ENCODE measurements at regions not wholly inside any gene's neighbourhood (a gene's known extent, or its start where the extent isn't known, plus 50 kb on each side); places are given as distances from the start of the nearest gene placed in this dataset.

DNA sequence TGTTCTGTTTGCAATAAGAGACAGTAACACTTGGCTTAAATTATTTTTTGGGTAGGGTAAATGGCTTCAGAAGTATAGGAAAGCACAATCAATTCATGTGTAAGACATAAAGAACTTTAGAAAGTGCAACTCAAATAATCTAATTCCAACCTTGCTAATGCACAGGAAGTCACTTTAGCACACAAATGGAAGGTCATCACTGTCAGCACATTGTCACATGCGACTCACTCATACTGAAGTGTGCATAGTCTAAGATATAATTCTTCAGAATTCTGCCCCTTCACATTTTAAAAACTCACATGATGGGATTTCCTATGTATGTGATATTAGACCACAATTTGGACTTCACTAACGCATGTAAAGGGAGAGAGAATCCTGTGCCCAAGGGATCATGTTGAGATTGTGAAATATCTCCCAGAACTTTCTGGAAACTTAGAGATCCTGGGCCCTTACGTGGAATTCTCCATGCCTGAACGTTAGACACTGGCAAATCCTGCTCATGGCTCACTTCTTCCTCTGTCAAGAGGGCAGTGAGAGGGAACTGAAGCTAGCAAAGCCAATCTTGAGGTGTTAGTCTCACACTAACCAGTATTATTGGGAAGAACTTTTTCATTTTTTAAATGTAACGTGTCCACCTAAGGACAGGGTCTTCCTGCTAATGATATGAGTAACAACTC is 403.2 kb upstream of the PTGER4 start:
- Mint-ChIP-seq H3K27ac (ENCODE audit: low read depth, unreplicated experiment) (no peak overlapping the region), H3K36me3 (ENCODE audit: insufficient read depth, unreplicated experiment) (no peaks in the 10 kb centered on the region), H3K4me1 (ENCODE audit: insufficient read depth, unreplicated experiment) (peaks cover 5% of the 10 kb centered on the region), H3K4me3 (ENCODE audit: unreplicated experiment) (no peak overlapping the region), H3K9me3 (ENCODE audit: unreplicated experiment) (no peaks in the 10 kb centered on the region), H3K27me3 (ENCODE audit: insufficient read depth, unreplicated experiment) (no peaks in the 10 kb centered on the region)
- DNase-seq (ENCODE audit: unreplicated experiment), result no peak
- TF ChIP-seq, protein P1, sequence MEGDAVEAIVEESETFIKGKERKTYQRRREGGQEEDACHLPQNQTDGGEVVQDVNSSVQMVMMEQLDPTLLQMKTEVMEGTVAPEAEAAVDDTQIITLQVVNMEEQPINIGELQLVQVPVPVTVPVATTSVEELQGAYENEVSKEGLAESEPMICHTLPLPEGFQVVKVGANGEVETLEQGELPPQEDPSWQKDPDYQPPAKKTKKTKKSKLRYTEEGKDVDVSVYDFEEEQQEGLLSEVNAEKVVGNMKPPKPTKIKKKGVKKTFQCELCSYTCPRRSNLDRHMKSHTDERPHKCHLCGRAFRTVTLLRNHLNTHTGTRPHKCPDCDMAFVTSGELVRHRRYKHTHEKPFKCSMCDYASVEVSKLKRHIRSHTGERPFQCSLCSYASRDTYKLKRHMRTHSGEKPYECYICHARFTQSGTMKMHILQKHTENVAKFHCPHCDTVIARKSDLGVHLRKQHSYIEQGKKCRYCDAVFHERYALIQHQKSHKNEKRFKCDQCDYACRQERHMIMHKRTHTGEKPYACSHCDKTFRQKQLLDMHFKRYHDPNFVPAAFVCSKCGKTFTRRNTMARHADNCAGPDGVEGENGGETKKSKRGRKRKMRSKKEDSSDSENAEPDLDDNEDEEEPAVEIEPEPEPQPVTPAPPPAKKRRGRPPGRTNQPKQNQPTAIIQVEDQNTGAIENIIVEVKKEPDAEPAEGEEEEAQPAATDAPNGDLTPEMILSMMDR (IDR thresholded peaks at IDR 0.05; ENCODE audit: unreplicated experiment), result no peak
- no TSS peak for BruUV-seq (replicated peaks)
- CTCF ChIA-PET, result no interaction called here
- intact Hi-C loops (cut with micrococcal nuclease), result no loop called here
- POLR2A ChIA-PET, result interaction anchor here (0.6 kb wide), 1 partner anchor 970 kb away, joined by 3 read pairs; no protein-coding TSS in a partner anchor

DNA sequence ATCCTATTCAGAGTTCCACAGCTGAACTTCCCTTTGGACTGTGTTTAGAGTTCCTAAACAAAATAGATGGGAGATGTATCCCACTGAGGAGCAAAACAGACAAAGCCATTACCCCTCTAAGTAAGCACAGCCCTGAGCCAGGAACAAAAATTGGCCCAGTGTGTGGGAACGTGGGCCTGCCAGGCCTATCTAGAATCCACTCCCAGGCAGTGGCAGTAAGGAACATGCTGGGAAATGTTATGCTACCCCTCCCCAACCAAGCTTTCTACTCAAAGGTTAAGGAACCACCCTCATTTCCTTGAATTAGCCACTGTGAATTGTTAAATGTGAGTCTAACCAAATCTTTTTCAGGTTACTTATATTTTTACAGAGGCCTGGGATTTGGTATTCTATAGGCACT is 405.1 kb upstream of the PTGER4 start:
- ChIA-PET POLR2A (interaction anchor here (0.6 kb wide), 1 partner anchor 71 kb away, joined by 3 read pairs; no protein-coding TSS in a partner anchor), CTCF (no interaction called here)
- Mint-ChIP-seq H3K36me3 (ENCODE audit: insufficient read depth, unreplicated experiment) (no peaks in the 10 kb centered on the region), H3K9me3 (ENCODE audit: unreplicated experiment) (no peaks in the 10 kb centered on the region), H3K27ac (ENCODE audit: low read depth, unreplicated experiment) (no peak overlapping the region), H3K4me3 (ENCODE audit: unreplicated experiment) (no peak overlapping the region), H3K27me3 (ENCODE audit: insufficient read depth, unreplicated experiment) (no peaks in the 10 kb centered on the region), H3K4me1 (ENCODE audit: insufficient read depth, unreplicated experiment) (peaks cover 5% of the 10 kb centered on the region)
- DNase-seq (ENCODE audit: unreplicated experiment), result no peak
- intact Hi-C loops (cut with micrococcal nuclease), result no loop called here
- TF ChIP-seq, protein P1 (IDR thresholded peaks at IDR 0.05; ENCODE audit: unreplicated experiment), result no peak
- BruUV-seq (replicated peaks), result no TSS peak

DNA sequence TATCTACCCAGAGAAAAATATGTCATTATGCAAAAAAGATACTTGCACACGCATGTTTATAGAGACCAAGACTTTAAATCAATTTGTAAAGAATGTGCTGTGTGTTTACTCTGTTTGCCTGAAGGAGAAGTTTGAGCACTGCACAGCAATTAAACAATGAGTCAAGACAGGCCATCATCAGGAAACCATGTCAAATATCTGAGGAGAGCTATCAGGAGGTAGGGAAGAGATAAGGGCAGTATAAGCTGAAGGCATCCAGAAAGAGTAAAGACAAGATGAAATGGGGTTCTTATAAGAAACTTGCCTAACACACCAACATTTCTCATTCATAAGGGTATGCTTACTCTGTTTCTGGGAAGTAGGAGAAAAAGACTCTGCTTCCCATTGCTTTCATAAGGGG is 405.8 kb upstream of the PTGER4 start:
- no peak for DNase-seq (ENCODE audit: unreplicated experiment)
- TF ChIP-seq, protein P1 (IDR thresholded peaks at IDR 0.05; ENCODE audit: unreplicated experiment), result no peak
- H3K4me1 Mint-ChIP-seq (ENCODE audit: insufficient read depth, unreplicated experiment), result peaks cover 5% of the 10 kb centered on the region
- H3K36me3 Mint-ChIP-seq (ENCODE audit: insufficient read depth, unreplicated experiment), result no peaks in the 10 kb centered on the region
- H3K27ac Mint-ChIP-seq (ENCODE audit: low read depth, unreplicated experiment), result no peak overlapping the region
- BruUV-seq (replicated peaks), result no TSS peak
- H3K9me3 Mint-ChIP-seq (ENCODE audit: unreplicated experiment), result no peaks in the 10 kb centered on the region
- ChIA-PET POLR2A (no interaction called here), CTCF (no interaction called here)
- H3K27me3 Mint-ChIP-seq (ENCODE audit: insufficient read depth, unreplicated experiment), result no peaks in the 10 kb centered on the region
- intact Hi-C loops (cut with micrococcal nuclease), result no loop called here
- H3K4me3 Mint-ChIP-seq (ENCODE audit: unreplicated experiment), result no peak overlapping the region

- BruUV-seq (replicated peaks), result no TSS peak
- Mint-ChIP-seq H3K4me1 (ENCODE audit: insufficient read depth, unreplicated experiment) (no peaks in the 10 kb centered on the region), H3K27me3 (ENCODE audit: insufficient read depth, unreplicated experiment) (no peaks in the 10 kb centered on the region), H3K4me3 (ENCODE audit: unreplicated experiment) (no peak overlapping the region), H3K27ac (ENCODE audit: low read depth, unreplicated experiment) (no peak overlapping the region), H3K36me3 (ENCODE audit: insufficient read depth, unreplicated experiment) (no peaks in the 10 kb centered on the region), H3K9me3 (ENCODE audit: unreplicated experiment) (no peaks in the 10 kb centered on the region)
- DNase-seq (ENCODE audit: unreplicated experiment), result no peak
- TF ChIP-seq, protein P1 (IDR thresholded peaks at IDR 0.05; ENCODE audit: unreplicated experiment), result no peak
- intact Hi-C loops (cut with micrococcal nuclease), result no loop called here
- POLR2A ChIA-PET, result no interaction called here
- CTCF ChIA-PET, result no interaction called here
Observed at GRCh38 chr5:40271476-40271875, 408.2 kb upstream of the PTGER4 start.

All from MCF 10A (cell line).